Tibial nerve (tissue), 4 donors: ENCODE measurements at regions not wholly inside any gene's neighbourhood (a gene's known extent, or its start where the extent isn't known, plus 50 kb on each side); places are given as distances from the start of the nearest gene placed in this dataset.

Experiments
- DNase-seq, 2 donors: peaks; one replicate each; pipeline ENCODE4 v3.0.0-alpha.2; 2019; ENCODE audit warnings: low spot score in 2 of 2
- H3K27ac ChIP-seq, 4 donors: fragments of 200-600 bp; sonication (generic) in 3 of 4; one replicate each; pipeline ENCODE4 v1.5.1; 2017 to 2019; ENCODE audit warnings: mild to moderate bottlenecking in 1 of 4
- H3K27me3 ChIP-seq, 2 donors: fragments of 200-600 bp; sonication (generic) in 1 of 2; one replicate each; pipeline versions ENCODE4 v1.5.1 to v1.6.0; 2017 to 2019
- H3K36me3 ChIP-seq, 3 donors: fragments of 200-600 bp; sonication (generic); one replicate each; pipeline ENCODE4 v1.5.1; 2018 to 2019
- H3K4me1 ChIP-seq, 4 donors: fragments of 200-600 bp; sonication (generic) in 3 of 4; one replicate each; pipeline ENCODE4 v1.5.1; 2017 to 2019
- H3K4me3 ChIP-seq, 4 donors: fragments of 200-600 bp; sonication (generic) in 3 of 4; one replicate each; pipeline ENCODE4 v1.5.1; 2017 to 2019; ENCODE audit warnings: mild to moderate bottlenecking in 1 of 4, moderate library complexity in 1 of 4
- H3K9me3 ChIP-seq, 4 donors: fragments of 200-600 bp; sonication (generic) in 3 of 4; one replicate each; pipeline ENCODE4 v1.5.1; 2017 to 2019
- CTCF ChIP-seq, 5 experiments: fragments of 200-600 bp in 3 of 5; fragments of 450-650 bp in 2 of 5; sonication (generic) in 3 of 5; IDR thresholded peaks; one replicate each; pipeline ENCODE4 v1.5.1; 2016 to 2019; ENCODE audit warnings: antibody characterized with exemption in 5 of 5, mild to moderate bottlenecking in 3 of 5, moderate library complexity in 2 of 5
- EP300 ChIP-seq, 2 donors: sonication (generic); formaldehyde crosslinking; IDR thresholded peaks; one replicate each; pipeline ENCODE4 v1.6.1; 2017; ENCODE audit warnings: antibody characterized with exemption in 2 of 2, mild to moderate bottlenecking in 1 of 2
- POLR2A ChIP-seq, 2 donors: fragments of 450-650 bp; IDR thresholded peaks; one replicate each; pipeline ENCODE4 v1.6.1; 2017; ENCODE audit warnings: antibody characterized with exemption in 2 of 2, mild to moderate bottlenecking in 2 of 2, moderate library complexity in 2 of 2
- WGBS, 2 donors: methylation state at CpG; one replicate each; pipeline ENCODE4 v1.1.5; 2018; 5-methylcytosine and 5-hydroxymethylcytosine counted together

GRCh38 chr21:32190493-32191144, 88.2 kb downstream of the MIS18A start:
- no peak for DNase-seq
- Histone ChIP-seq H3K4me3 (no peak overlapping the region), H3K4me1 (no peaks in the 10 kb centered on the region), H3K27ac (no peak overlapping the region), H3K27me3 (no peaks in the 10 kb centered on the region), H3K9me3 (no peaks in the 10 kb centered on the region), H3K36me3 (no peaks in the 10 kb centered on the region)
- no peak for TF ChIP-seq EP300 (IDR thresholded peaks at IDR 0.05)
- TF ChIP-seq CTCF (IDR thresholded peaks at IDR 0.05) = no peak
- TF ChIP-seq POLR2A (IDR thresholded peaks at IDR 0.05) = no peak
- 76 to 82% methylated on average over 9 of the region's 9 CpGs for WGBS, 2 donors

GRCh38 chr21:32189688-32190483, 89.0 kb downstream of the MIS18A start:
- TF ChIP-seq CTCF (IDR thresholded peaks at IDR 0.05) = no peak
- TF ChIP-seq POLR2A (IDR thresholded peaks at IDR 0.05) = no peak
- no peak for TF ChIP-seq EP300 (IDR thresholded peaks at IDR 0.05)
- WGBS, 2 donors = 84 to 90% methylated on average over 5 of the region's 5 CpGs

GRCh38 chr21:32186804-32187203, 92.0 kb downstream of the MIS18A start:
- H3K27me3 ChIP-seq = no peaks in the 10 kb centered on the region
- H3K4me1 ChIP-seq = no peaks in the 10 kb centered on the region
- DNase-seq = no peak
- no peak overlapping the region for H3K27ac ChIP-seq
- no peaks in the 10 kb centered on the region for H3K9me3 ChIP-seq
- no peaks in the 10 kb centered on the region for H3K36me3 ChIP-seq
- no peak overlapping the region for H3K4me3 ChIP-seq
- WGBS, 2 donors = 41 to 59% methylated on average over 8 of the region's 8 CpGs
- no peak for TF ChIP-seq CTCF (IDR thresholded peaks at IDR 0.05)
- no peak for TF ChIP-seq POLR2A (IDR thresholded peaks at IDR 0.05)
- TF ChIP-seq EP300 (IDR thresholded peaks at IDR 0.05) = no peak

More at GRCh38 chr21:32189688-32190483, 89.0 kb downstream of the MIS18A start:
- no peak overlapping the region for H3K27ac ChIP-seq
- no peaks in the 10 kb centered on the region for H3K9me3 ChIP-seq
- no peaks in the 10 kb centered on the region for H3K27me3 ChIP-seq
- DNase-seq = no peak
- no peak overlapping the region for H3K4me3 ChIP-seq
- no peaks in the 10 kb centered on the region for H3K4me1 ChIP-seq
- no peaks in the 10 kb centered on the region for H3K36me3 ChIP-seq

GRCh38 chr21:32185726-32186125, 93.1 kb downstream of the MIS18A start:
- no peaks in the 10 kb centered on the region for H3K9me3 ChIP-seq
- no peaks in the 10 kb centered on the region for H3K36me3 ChIP-seq
- DNase-seq = no peak
- no peaks in the 10 kb centered on the region for H3K27me3 ChIP-seq
- no peaks in the 10 kb centered on the region for H3K4me1 ChIP-seq
- no peak overlapping the region for H3K27ac ChIP-seq
- no peak overlapping the region for H3K4me3 ChIP-seq
- TF ChIP-seq CTCF (IDR thresholded peaks at IDR 0.05) = no peak
- no peak for TF ChIP-seq POLR2A (IDR thresholded peaks at IDR 0.05)
- no peak for TF ChIP-seq EP300 (IDR thresholded peaks at IDR 0.05)
- WGBS, 2 donors = 94 to 97% methylated on average over 5 of the region's 5 CpGs

- H3K36me3 ChIP-seq = no peaks in the 10 kb centered on the region
- no peak overlapping the region for H3K27ac ChIP-seq
- H3K4me3 ChIP-seq = no peak overlapping the region
- no peak for TF ChIP-seq EP300 (IDR thresholded peaks at IDR 0.05)
- TF ChIP-seq POLR2A (IDR thresholded peaks at IDR 0.05) = no peak
- no peak for TF ChIP-seq CTCF (IDR thresholded peaks at IDR 0.05)
- WGBS, 2 donors = 74 to 81% methylated on average over 2 of the region's 2 CpGs
- DNase-seq = no peak
- no peaks in the 10 kb centered on the region for H3K27me3 ChIP-seq
- no peaks in the 10 kb centered on the region for H3K4me1 ChIP-seq
- H3K9me3 ChIP-seq = no peaks in the 10 kb centered on the region
Measured at GRCh38 chr21:32185103-32185502, 93.7 kb downstream of the MIS18A start.
